A549 (cell line): ENCODE measurements at regions not wholly inside any gene's neighbourhood (a gene's known extent, or its start where the extent isn't known, plus 50 kb on each side); places are given as distances from the start of the nearest gene placed in this dataset.

Experiments
- ATAC-seq, 2 experiments: fragments of 200-7000 bp in 1 of 2; fragments of >200 bp in 1 of 2; cut with Nextera tagmentation in 1 of 2; cut with Tn5 transposase in 1 of 2; 3 replicates each; pipeline versions ENCODE4 v1.8.0 to v1.9.1; 2018 to 2020; ENCODE audit warnings: mild to moderate bottlenecking in 1 of 2, moderate library complexity in 1 of 2
- CTCF ChIA-PET: fragments of 300-600 bp; sonication (Branson Sonifier 250); formaldehyde crosslinking; extraction: SDS; loops from one replicate; lab custom pipeline; 2021; ENCODE audit warnings: antibody characterized with exemption, inconsistent platforms; lab: Yijun Ruan, JAX
- POLR2A ChIA-PET: fragments of 350-600 bp; formaldehyde crosslinking; extraction: SDS; loops from one replicate; lab custom pipeline; 2021; ENCODE audit warnings: antibody characterized with exemption, inconsistent platforms; lab: Yijun Ruan, JAX
- DNase-seq, 2 experiments: peaks; one replicate each; pipeline versions ENCODE4 v3.0.0 to v3.0.0-alpha.2; 2011 to 2016; ENCODE audit warnings: low read depth in 1 of 2, low spot score in 1 of 2
- FAIRE-seq: peaks from 2 replicates; lab custom pipeline; 2011; peaks lifted over from hg19 to GRCh38; lab: Jason Lieb, UNC
- H3K27ac ChIP-seq, 2 experiments: fragments of >200 bp; sonication (Bioruptor Twin); formaldehyde crosslinking; 3 replicates each; pipeline ENCODE4 v1.5.1; 2016 to 2017
- H3K4me1 ChIP-seq: fragments of >200 bp; sonication (Bioruptor Twin); formaldehyde crosslinking; 3 replicates; pipeline ENCODE4 v1.6.1; 2016
- H3K4me2 ChIP-seq: fragments of >200 bp; sonication (Bioruptor Twin); formaldehyde crosslinking; 3 replicates; pipeline ENCODE4 v1.6.1; 2016
- H3K4me3 ChIP-seq: fragments of >200 bp; sonication (Bioruptor Twin); formaldehyde crosslinking; 3 replicates; pipeline ENCODE4 v1.5.1; 2016
- H3K9me3 ChIP-seq: fragments of >200 bp; sonication (Bioruptor Twin); formaldehyde crosslinking; 3 replicates; pipeline ENCODE4 v1.6.1; 2016
- ATOH8 ChIP-seq: fragments of 250-450 bp; sonication (Bioruptor Pico); IDR thresholded peaks from 2 replicates; pipeline ENCODE4 v1.5.0; 2020; ENCODE audit warnings: low read depth, mild to moderate bottlenecking, moderate library complexity
- BCL3 ChIP-seq: fragments of >200 bp; sonication (Bioruptor Twin); formaldehyde crosslinking; IDR thresholded peaks from 3 replicates; pipeline ENCODE4 v1.6.1; 2016
- CHD4 ChIP-seq: fragments of 200-600 bp; sonication (generic); IDR thresholded peaks from 2 replicates; pipeline ENCODE4 v1.6.1; 2016; ENCODE audit warnings: antibody characterized with exemption, mild to moderate bottlenecking, borderline replicate concordance
- CTCF ChIP-seq: fragments of >200 bp; sonication (Bioruptor Twin); formaldehyde crosslinking; IDR thresholded peaks from 3 replicates; pipeline ENCODE4 v1.5.1; 2016
- E2F6 ChIP-seq: IDR thresholded peaks from 2 replicates; pipeline ENCODE4 v1.6.1; 2012; ENCODE audit warnings: low read depth, borderline replicate concordance
- ESRRA ChIP-seq: fragments of 150-350 bp; IDR thresholded peaks from 2 replicates; pipeline ENCODE4 v1.6.1; 2014; ENCODE audit warnings: mild to moderate bottlenecking, low read length, borderline replicate concordance
- FOSL2 ChIP-seq, 2 experiments: fragments of 450-650 bp in 1 of 2; fragments of >200 bp in 1 of 2; sonication (Bioruptor Twin) in 1 of 2; formaldehyde crosslinking; IDR thresholded peaks; 2 replicates each; pipeline versions ENCODE4 v1.5.0 to v1.6.1; 2016 to 2020; ENCODE audit warnings: mild to moderate bottlenecking in 1 of 2, moderate library complexity in 1 of 2
- GATA3 ChIP-seq: IDR thresholded peaks from 2 replicates; pipeline ENCODE4 v1.6.1; 2012; ENCODE audit warnings: borderline replicate concordance
- HOXB13 ChIP-seq: fragments of 250-450 bp; sonication (Bioruptor Pico); IDR thresholded peaks from 2 replicates; pipeline ENCODE4 v1.5.0; 2020; ENCODE audit warnings: low read depth, mild to moderate bottlenecking, moderate library complexity
- JUN ChIP-seq, 2 experiments: fragments of >200 bp; sonication (Bioruptor Twin); formaldehyde crosslinking; IDR thresholded peaks; 2 replicates in 1 of 2; 3 replicates in 1 of 2; pipeline ENCODE4 v1.6.1; 2016 to 2017
- JUNB ChIP-seq: fragments of >200 bp; sonication (Bioruptor Twin); formaldehyde crosslinking; IDR thresholded peaks from 2 replicates; pipeline ENCODE4 v1.6.1; 2016
- KDM1A ChIP-seq: fragments of 200-600 bp; sonication (generic); IDR thresholded peaks from 2 replicates; pipeline ENCODE4 v1.6.1; 2016; ENCODE audit warnings: low read depth, mild to moderate bottlenecking
- KDM5A ChIP-seq: fragments of 200-600 bp; sonication (generic); IDR thresholded peaks from 2 replicates; pipeline ENCODE4 v1.6.1; 2016; ENCODE audit warnings: antibody characterized with exemption, mild to moderate bottlenecking
- MAX ChIP-seq: IDR thresholded peaks from 2 replicates; pipeline ENCODE4 v1.6.1; 2012
- NR3C1 ChIP-seq: fragments of >200 bp; sonication (Bioruptor Twin); formaldehyde crosslinking; IDR thresholded peaks from 3 replicates; pipeline ENCODE4 v1.6.1; 2017
- PHF8 ChIP-seq: fragments of 200-600 bp; sonication (generic); IDR thresholded peaks from 2 replicates; pipeline ENCODE4 v1.6.1; 2016; ENCODE audit warnings: low read depth, mild to moderate bottlenecking, antibody characterized with exemption, moderate library complexity, borderline replicate concordance
- RFX5 ChIP-seq: fragments of 450-650 bp; IDR thresholded peaks from 2 replicates; pipeline ENCODE4 v1.7.1; 2014; ENCODE audit warnings: antibody characterized with exemption, mild to moderate bottlenecking, moderate library complexity
- TFCP2L1 ChIP-seq: fragments of 250-450 bp; sonication (Bioruptor Pico); IDR thresholded peaks from 2 replicates; pipeline ENCODE4 v1.5.0; 2021; ENCODE audit warnings: mild to moderate bottlenecking
- TP53 ChIP-seq: fragments of 250-450 bp; sonication (Bioruptor Pico); IDR thresholded peaks from 2 replicates; pipeline ENCODE4 v1.5.0; 2021; ENCODE audit warnings: mild to moderate bottlenecking, moderate library complexity
- ZFP36 ChIP-seq: fragments of 450-650 bp; IDR thresholded peaks from 2 replicates; pipeline ENCODE4 v1.6.1; 2014; ENCODE audit warnings: borderline replicate concordance; ENCODE audit not compliant: partially characterized antibody
- ZSCAN20 ChIP-seq: fragments of 250-450 bp; sonication (Bioruptor Pico); IDR thresholded peaks from 2 replicates; pipeline ENCODE4 v1.8.0; 2022; ENCODE audit warnings: mild to moderate bottlenecking, moderate library complexity
- WGBS: methylation state at CpG from one replicate; pipeline ENCODE4 v1.1.6; 2017; ENCODE audit errors: missing lambda C conversion rate; 5-methylcytosine and 5-hydroxymethylcytosine counted together

- H3K4me2 ChIP-seq: no peak overlapping the region
- DNase-seq: no peak
- TF ChIP-seq PHF8 (no peak), TP53 (no peak), ZFP36 (no peak), KDM1A (no peak), E2F6 (no peak), FOSL2 (IDR thresholded peaks at IDR 0.05) (no peak), FOSL2 (CRISPR knock-in tag; IDR thresholded peaks at IDR 0.05) (no peak), KDM5A (no peak), ZSCAN20 (CRISPR knock-in tag) (no peak), RFX5 (no peak), CHD4 (no peak), ESRRA (no peak), MAX (no peak)
- CTCF ChIA-PET: interaction anchor here (1.5 to 1.7 kb wide), 2 partner anchors 13 to 38 kb away, joined by 3 to 4 read pairs; no protein-coding TSS in a partner anchor
- no peak for FAIRE-seq
- POLR2A ChIA-PET: interaction anchor here (0.5 kb wide), 1 partner anchor 644 kb away, joined by 3 read pairs; no protein-coding TSS in a partner anchor
- H3K4me3 ChIP-seq: no peak overlapping the region
- no peaks in the 10 kb centered on the region for H3K9me3 ChIP-seq
- WGBS: 52% methylated on average over 6 of the region's 6 CpGs
- peaks cover 6% of the 10 kb centered on the region; the same call in 2 of the 3 replicates for H3K4me1 ChIP-seq
- no peak overlapping the region for H3K27ac ChIP-seq
- no peak for ATAC-seq
These were observed 269.5 kb downstream of the MAP2K4 start for GRCh38 chr17:12290207-12290606.

- no peak for DNase-seq
- ChIA-PET CTCF (interaction anchor here (1.6 kb wide), 1 partner anchor 371 kb away, joined by 3 read pairs; no protein-coding TSS in a partner anchor), POLR2A (no interaction called here)
- Histone ChIP-seq H3K27ac (no peak overlapping the region), H3K4me2 (no peak overlapping the region), H3K4me1 (no peaks in the 10 kb centered on the region), H3K4me3 (no peak overlapping the region), H3K9me3 (no peaks in the 10 kb centered on the region)
- TF ChIP-seq JUN (IDR thresholded peaks at IDR 0.05) (no peak), CTCF (no peak), MAX (no peak), GATA3 (no peak), JUNB (no peak), RFX5 (no peak), BCL3 (no peak), TFCP2L1 (CRISPR knock-in tag) (no peak), ZSCAN20 (CRISPR knock-in tag) (no peak), NR3C1 (no peak), ATOH8 (no peak), HOXB13 (CRISPR knock-in tag) (no peak)
- no peak for FAIRE-seq
- WGBS: 61% methylated on average over 5 of the region's 5 CpGs
- ATAC-seq: no peak
These were observed 275.5 kb downstream of the MAP2K4 start for GRCh38 chr17:12296209-12296625.
